Trophoblast cell (in vitro differentiated cells and primary cell): ENCODE measurements at regions not wholly inside any gene's neighbourhood (a gene's known extent, or its start where the extent isn't known, plus 50 kb on each side); places are given as distances from the start of the nearest gene placed in this dataset.

ENCODE experiments used
- DNase-seq, 2 donors: peaks; one replicate each; pipeline ENCODE4 v3.0.0-alpha.2; 2016
- H2AFZ ChIP-seq: 2 replicates; pipeline ENCODE4 v1.6.1; 2013; ENCODE audit warnings: low read length, moderate library complexity, mild to moderate bottlenecking; ENCODE audit not compliant: insufficient read depth, poor library complexity
- H2AK5ac ChIP-seq: 2 replicates; pipeline ENCODE4 v1.6.1; 2013; ENCODE audit warnings: mild to moderate bottlenecking, low read length
- H2BK120ac ChIP-seq: 2 replicates; pipeline ENCODE4 v1.6.1; 2013; ENCODE audit warnings: low read length, mild to moderate bottlenecking, moderate library complexity; ENCODE audit not compliant: insufficient read depth, poor library complexity
- H2BK12ac ChIP-seq: 2 replicates; pipeline ENCODE4 v1.6.1; 2013; ENCODE audit warnings: mild to moderate bottlenecking, low read length, moderate library complexity
- H2BK5ac ChIP-seq: 2 replicates; pipeline ENCODE4 v1.6.1; 2013; ENCODE audit warnings: low read length, low read depth, moderate library complexity, mild to moderate bottlenecking; ENCODE audit not compliant: poor library complexity
- H3K14ac ChIP-seq: 2 replicates; pipeline ENCODE4 v1.6.1; 2013; ENCODE audit warnings: mild to moderate bottlenecking, low read length
- H3K18ac ChIP-seq: 2 replicates; pipeline ENCODE4 v1.6.1; 2013; ENCODE audit warnings: mild to moderate bottlenecking, low read length
- H3K23ac ChIP-seq: 2 replicates; pipeline ENCODE4 v1.6.1; 2013; ENCODE audit warnings: low read length
- H3K27ac ChIP-seq: 2 replicates; pipeline ENCODE4 v1.5.1; 2013; ENCODE audit warnings: low read depth, mild to moderate bottlenecking, inconsistent platforms, low read length, moderate library complexity
- H3K27me3 ChIP-seq: 2 replicates; pipeline ENCODE4 v1.6.1; 2013; ENCODE audit warnings: inconsistent platforms, mild to moderate bottlenecking, low read length, moderate library complexity; ENCODE audit not compliant: insufficient read depth
- H3K36me3 ChIP-seq, 2 experiments: 1 replicate in 1 of 2; 2 replicates in 1 of 2; pipeline ENCODE4 v1.6.1; 2013; ENCODE audit warnings: low read length in 2 of 2, mild to moderate bottlenecking in 2 of 2, moderate library complexity in 1 of 2; ENCODE audit not compliant: insufficient read depth in 2 of 2, control insufficient read depth in 1 of 2
- H3K4ac ChIP-seq: 2 replicates; pipeline ENCODE4 v1.6.1; 2013; ENCODE audit warnings: low read depth, mild to moderate bottlenecking, low read length, moderate library complexity
- H3K4me1 ChIP-seq, 2 experiments: 1 replicate in 1 of 2; 2 replicates in 1 of 2; pipeline ENCODE4 v1.6.1; 2013; ENCODE audit warnings: low read length in 2 of 2, mild to moderate bottlenecking in 2 of 2, moderate library complexity in 1 of 2; ENCODE audit not compliant: insufficient read depth in 2 of 2, control insufficient read depth in 1 of 2
- H3K4me2 ChIP-seq: 2 replicates; pipeline ENCODE4 v1.6.1; 2013; ENCODE audit warnings: inconsistent platforms, mild to moderate bottlenecking, low read length, moderate library complexity
- H3K4me3 ChIP-seq: 2 replicates; pipeline ENCODE4 v1.5.1; 2013; ENCODE audit warnings: mild to moderate bottlenecking, low read depth, low read length, inconsistent platforms
- H3K79me1 ChIP-seq: one replicate; pipeline ENCODE4 v1.6.1; 2013; ENCODE audit warnings: low read length
- H3K79me2 ChIP-seq: 2 replicates; pipeline ENCODE4 v1.6.1; 2013; ENCODE audit warnings: low read length, mild to moderate bottlenecking; ENCODE audit not compliant: control insufficient read depth, insufficient read depth, poor library complexity
- H3K9ac ChIP-seq: 2 replicates; pipeline ENCODE4 v1.6.1; 2013; ENCODE audit warnings: mild to moderate bottlenecking, low read length
- H3K9me3 ChIP-seq: 2 replicates; pipeline ENCODE4 v1.6.1; 2013; ENCODE audit warnings: low read depth, mild to moderate bottlenecking, control low read depth, inconsistent platforms, low read length; ENCODE audit not compliant: insufficient read depth
- H4K12ac ChIP-seq: 2 replicates; pipeline ENCODE4 v1.6.1; 2013; ENCODE audit warnings: low read depth, mild to moderate bottlenecking, low read length, moderate library complexity
- H4K8ac ChIP-seq: 2 replicates; pipeline ENCODE4 v1.6.1; 2013; ENCODE audit warnings: low read depth, mild to moderate bottlenecking, low read length, moderate library complexity
- H4K91ac ChIP-seq: one replicate; pipeline ENCODE4 v1.6.1; 2013; ENCODE audit warnings: low read depth, mild to moderate bottlenecking, low read length, moderate library complexity
- WGBS: extraction: QIAGEN DNeasy Blood & Tissue Kit; methylation state at CpG from one replicate; pipeline ENCODE4 v1.1.7; 2013; ENCODE audit warnings: missing lambda C conversion rate; ENCODE audit not compliant: insufficient read length, insufficient coverage; ENCODE audit errors: extremely low coverage; 5-methylcytosine and 5-hydroxymethylcytosine counted together

DNA sequence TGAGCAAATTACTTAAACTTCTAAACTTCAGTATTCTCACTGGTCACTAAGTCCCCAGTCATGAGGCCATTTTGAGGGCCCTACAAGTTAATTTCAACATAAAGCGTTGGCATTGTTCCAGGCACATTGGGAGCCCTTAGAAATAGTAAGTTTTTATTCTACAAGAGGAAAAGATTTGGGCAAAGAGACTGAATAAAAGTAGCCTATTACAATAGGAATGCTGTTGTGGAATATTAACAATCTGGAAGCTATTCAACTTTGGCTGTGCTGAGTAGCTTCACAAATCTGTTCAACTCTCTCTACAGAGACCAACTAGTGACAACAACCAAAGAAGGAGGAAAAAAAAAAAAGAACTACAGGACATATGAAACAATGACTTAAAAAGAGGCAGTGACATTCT is 1287.5 kb upstream of the NXPH2 start:
- no CpG with 5 or more reads among the region's 1 CpG for WGBS
- H3K4me2 ChIP-seq: no peak overlapping the region
- H3K4me3 ChIP-seq: no peak overlapping the region

GRCh38 chr2:140064243-140064642 is 1284.1 kb upstream of the NXPH2 start:
- Histone ChIP-seq H2AFZ (no peak overlapping the region), H2AK5ac (no peak overlapping the region), H3K27me3 (no peaks in the 10 kb centered on the region), H3K4me3 (no peak overlapping the region), H3K4me1 (no peaks in the 10 kb centered on the region), H3K79me2 (no peaks in the 10 kb centered on the region), H3K27ac (no peak overlapping the region), H2BK5ac (no peak overlapping the region), H3K4ac (no peak overlapping the region), H4K8ac (no peak overlapping the region), H3K4me2 (no peak overlapping the region), H3K14ac (no peak overlapping the region), H3K9ac (no peak overlapping the region), H3K18ac (no peak overlapping the region), H3K36me3 (no peaks in the 10 kb centered on the region), H2BK12ac (no peak overlapping the region), H2BK120ac (no peak overlapping the region), H4K91ac (no peak overlapping the region), H3K9me3 (no peaks in the 10 kb centered on the region), H3K23ac (no peak overlapping the region), H3K79me1 (no peaks in the 10 kb centered on the region), H4K12ac (no peak overlapping the region)
- WGBS: no CpG with 5 or more reads among the region's 1 CpG
- no peak for DNase-seq

More for the DNA sequence above, 1287.5 kb upstream of the NXPH2 start:
- Histone ChIP-seq H2AFZ (no peak overlapping the region), H3K14ac (no peak overlapping the region), H4K8ac (no peak overlapping the region), H2AK5ac (no peak overlapping the region), H3K4ac (no peak overlapping the region), H3K9me3 (no peaks in the 10 kb centered on the region), H4K91ac (no peak overlapping the region), H3K27ac (no peak overlapping the region), H2BK120ac (no peak overlapping the region), H3K9ac (no peak overlapping the region), H3K79me1 (no peaks in the 10 kb centered on the region), H3K36me3 (no peaks in the 10 kb centered on the region), H3K27me3 (no peaks in the 10 kb centered on the region), H3K23ac (no peak overlapping the region), H2BK5ac (no peak overlapping the region), H3K79me2 (no peaks in the 10 kb centered on the region), H2BK12ac (no peak overlapping the region), H3K18ac (no peak overlapping the region), H3K4me1 (no peaks in the 10 kb centered on the region), H4K12ac (no peak overlapping the region)
- no peak for DNase-seq

- Histone ChIP-seq H3K79me1 (no peaks in the 10 kb centered on the region), H3K27me3 (no peaks in the 10 kb centered on the region), H4K8ac (no peak overlapping the region), H2AK5ac (no peak overlapping the region), H3K27ac (no peak overlapping the region), H3K4me2 (no peak overlapping the region), H3K14ac (no peak overlapping the region), H3K9ac (no peak overlapping the region), H3K18ac (no peak overlapping the region), H2AFZ (no peak overlapping the region), H4K91ac (no peak overlapping the region), H4K12ac (no peak overlapping the region), H3K9me3 (no peaks in the 10 kb centered on the region), H3K4me3 (no peak overlapping the region), H2BK120ac (no peak overlapping the region), H3K4me1 (no peaks in the 10 kb centered on the region), H3K36me3 (no peaks in the 10 kb centered on the region), H2BK5ac (no peak overlapping the region), H3K4ac (no peak overlapping the region), H3K23ac (no peak overlapping the region), H2BK12ac (no peak overlapping the region), H3K79me2 (no peaks in the 10 kb centered on the region)
- no CpG with 5 or more reads among the region's 2 CpGs for WGBS
- no peak for DNase-seq
These were observed 1283.2 kb upstream of the NXPH2 start for GRCh38 chr2:140063356-140063755.

DNA sequence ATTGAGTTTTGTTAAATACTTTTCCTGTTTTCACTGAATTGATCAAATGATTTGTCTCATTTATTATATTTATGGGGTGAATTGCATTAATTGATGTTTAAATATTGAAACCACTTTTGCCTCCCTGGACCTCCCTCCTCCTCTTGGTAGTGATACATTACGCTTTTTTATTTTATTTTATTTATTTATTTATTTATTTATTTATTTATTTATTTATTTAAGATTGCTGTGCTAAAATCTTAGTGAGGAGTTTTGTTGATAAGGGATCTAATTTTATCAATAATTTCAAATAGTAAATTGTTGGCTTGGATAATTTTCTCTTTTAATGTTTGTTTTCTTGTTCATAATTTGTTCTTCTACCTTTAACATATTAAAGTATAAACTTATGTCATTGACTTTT is 1281.0 kb upstream of the NXPH2 start:
- no peak overlapping the region for H3K18ac ChIP-seq
- H3K27me3 ChIP-seq: no peaks in the 10 kb centered on the region
- no peaks in the 10 kb centered on the region for H3K4me1 ChIP-seq
- no peak overlapping the region for H4K91ac ChIP-seq
- H3K27ac ChIP-seq: no peak overlapping the region
- H3K36me3 ChIP-seq: no peaks in the 10 kb centered on the region
- H3K14ac ChIP-seq: no peak overlapping the region
- H3K79me1 ChIP-seq: no peaks in the 10 kb centered on the region
- H2AK5ac ChIP-seq: no peak overlapping the region
- H2AFZ ChIP-seq: no peak overlapping the region
- H4K12ac ChIP-seq: no peak overlapping the region
- H4K8ac ChIP-seq: no peak overlapping the region
- no peak overlapping the region for H3K4me2 ChIP-seq
- no peak overlapping the region for H3K4ac ChIP-seq
- no peak overlapping the region for H3K23ac ChIP-seq
- no CpG with 5 or more reads among the region's 1 CpG for WGBS
- no peak for DNase-seq
- H2BK5ac ChIP-seq: no peak overlapping the region
- H3K9me3 ChIP-seq: no peaks in the 10 kb centered on the region
- no peak overlapping the region for H3K4me3 ChIP-seq
- H2BK120ac ChIP-seq: no peak overlapping the region
- no peak overlapping the region for H2BK12ac ChIP-seq
- H3K9ac ChIP-seq: no peak overlapping the region
- H3K79me2 ChIP-seq: no peaks in the 10 kb centered on the region
